ENCODE measurements at regions not wholly inside any gene's neighbourhood (a gene's known extent, or its start where the extent isn't known, plus 50 kb on each side); places are given as distances from the start of the nearest gene placed in this dataset.
"Not testable (repeated sequence)": the region's sequence is repeated elsewhere in the genome, so short reads cannot be mapped to it uniquely, and the experiment has no call there.

DNA sequence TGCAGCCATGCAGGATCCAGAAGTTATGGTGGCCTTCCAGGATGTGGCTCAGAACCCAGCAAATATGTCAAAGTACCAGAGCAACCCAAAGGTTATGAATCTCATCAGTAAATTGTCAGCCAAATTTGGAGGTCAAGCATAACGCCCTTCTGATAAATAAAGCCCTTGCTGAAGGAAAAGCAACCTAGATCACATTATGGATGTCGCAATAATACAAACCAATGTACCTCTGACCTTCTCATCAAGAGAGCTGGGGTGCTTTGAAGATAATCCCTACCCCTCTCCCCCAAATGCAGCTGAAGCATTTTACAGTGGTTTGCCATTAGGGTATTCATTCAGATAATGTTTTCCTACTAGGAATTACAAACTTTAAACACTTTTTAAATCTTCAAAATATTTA, 157.8 kb downstream of the KCNRG start:
- H3K9me3 Mint-ChIP-seq; H3K4me1 Mint-ChIP-seq; ATAC-seq (replicated peaks; ENCODE audit: extremely low read depth, poor library complexity, severe bottlenecking); DNase-seq (ENCODE audit: low spot score in 2 of 2); H3K4me3 Mint-ChIP-seq; H3K27ac Mint-ChIP-seq (ENCODE audit: low read depth); H3K27me3 Mint-ChIP-seq; H3K36me3 Mint-ChIP-seq (ENCODE audit: insufficient read depth): not testable (repeated sequence)

DNA sequence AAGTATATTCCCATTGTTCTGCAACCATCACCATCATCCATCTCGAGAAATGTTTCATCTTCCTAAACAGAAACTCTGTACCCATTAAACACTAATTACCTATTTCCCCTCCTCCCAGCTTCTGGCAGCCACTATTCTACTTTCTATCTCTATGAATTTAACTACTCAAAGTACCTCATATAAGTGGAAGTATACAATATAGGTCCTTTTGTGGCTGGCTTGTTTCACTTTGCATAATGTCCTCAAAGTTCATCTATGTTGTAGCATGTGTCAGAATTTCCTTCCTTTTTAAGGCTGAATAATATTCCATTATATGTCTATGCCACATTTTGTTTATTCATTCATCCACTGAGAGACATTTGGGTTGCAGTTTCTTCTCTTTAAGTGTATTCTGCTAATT, 159.4 kb downstream of the KCNRG start:
- H3K36me3 Mint-ChIP-seq (ENCODE audit: insufficient read depth): no peaks in the 10 kb centered on the region
- no peaks in the 10 kb centered on the region for H3K9me3 Mint-ChIP-seq
- no peak overlapping the region for H3K4me3 Mint-ChIP-seq
- H3K27me3 Mint-ChIP-seq: no peaks in the 10 kb centered on the region
- ATAC-seq (replicated peaks; ENCODE audit: extremely low read depth, poor library complexity, severe bottlenecking): no peak
- no peaks in the 10 kb centered on the region for H3K4me1 Mint-ChIP-seq
- H3K27ac Mint-ChIP-seq (ENCODE audit: low read depth): no peak overlapping the region
- no peak for DNase-seq (ENCODE audit: low spot score in 2 of 2)

DNA sequence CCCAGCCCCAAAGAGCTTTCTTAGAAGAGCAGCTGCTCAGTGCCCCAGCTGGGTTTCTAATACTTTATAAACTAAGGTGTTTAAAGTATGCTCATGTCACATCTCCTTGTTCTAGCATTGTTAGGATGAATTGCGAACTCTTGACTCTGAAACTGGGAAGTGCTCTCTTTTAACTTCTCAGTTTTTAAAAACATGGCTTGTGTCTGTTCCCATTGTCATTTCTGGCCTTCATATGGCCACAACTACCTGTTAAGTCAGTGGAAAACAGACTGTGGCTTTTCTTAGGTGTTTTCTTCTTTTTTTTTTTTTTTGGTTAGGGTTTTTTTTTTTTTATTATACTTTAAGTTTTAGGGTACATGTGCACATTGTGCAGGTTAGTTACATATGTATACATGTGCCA, 164.7 kb downstream of the KCNRG start:
- Mint-ChIP-seq H3K4me3 (no peak overlapping the region), H3K36me3 (ENCODE audit: insufficient read depth) (no peaks in the 10 kb centered on the region), H3K27ac (ENCODE audit: low read depth) (no peak overlapping the region), H3K9me3 (peaks cover 3% of the 10 kb centered on the region), H3K4me1 (no peaks in the 10 kb centered on the region), H3K27me3 (no peaks in the 10 kb centered on the region)
- no peak for DNase-seq (ENCODE audit: low spot score in 2 of 2)
- ATAC-seq (replicated peaks; ENCODE audit: extremely low read depth, poor library complexity, severe bottlenecking): no peak

GRCh38 chr13:50185769-50186763, 170.8 kb downstream of the KCNRG start:
- not testable (repeated sequence) for ATAC-seq (replicated peaks; ENCODE audit: extremely low read depth, poor library complexity, severe bottlenecking); H3K27me3 Mint-ChIP-seq
- H3K4me3 Mint-ChIP-seq: peak overlapping the region; percentile 67

GRCh38 chr13:50187352-50188029, 172.2 kb downstream of the KCNRG start:
- H3K36me3 Mint-ChIP-seq (ENCODE audit: insufficient read depth): no peaks in the 10 kb centered on the region
- ATAC-seq (replicated peaks; ENCODE audit: extremely low read depth, poor library complexity, severe bottlenecking) (no peak), DNase-seq (ENCODE audit: low spot score in 2 of 2) (no peak)
- peaks cover 18% of the 10 kb centered on the region for H3K4me1 Mint-ChIP-seq
- peaks cover 5% of the 10 kb centered on the region for H3K9me3 Mint-ChIP-seq
- H3K27ac Mint-ChIP-seq (ENCODE audit: low read depth): no peak overlapping the region
- H3K27me3 Mint-ChIP-seq: no peaks in the 10 kb centered on the region
- peak overlapping the region; percentile 67 for H3K4me3 Mint-ChIP-seq

More at GRCh38 chr13:50185769-50186763, 170.8 kb downstream of the KCNRG start:
- Mint-ChIP-seq H3K4me1 (peaks cover 18% of the 10 kb centered on the region), H3K27ac (ENCODE audit: low read depth) (peak overlapping the region; percentile 35)
- DNase-seq (ENCODE audit: low spot score in 2 of 2); H3K36me3 Mint-ChIP-seq (ENCODE audit: insufficient read depth); H3K9me3 Mint-ChIP-seq: not testable (repeated sequence)

- DNase-seq (ENCODE audit: low spot score in 2 of 2) (no peak), ATAC-seq (replicated peaks; ENCODE audit: extremely low read depth, poor library complexity, severe bottlenecking) (no peak)
- Mint-ChIP-seq H3K4me1 (peaks cover 18% of the 10 kb centered on the region), H3K9me3 (peaks cover 5% of the 10 kb centered on the region), H3K36me3 (ENCODE audit: insufficient read depth) (no peaks in the 10 kb centered on the region), H3K27ac (ENCODE audit: low read depth) (no peak overlapping the region), H3K4me3 (no peak overlapping the region), H3K27me3 (no peaks in the 10 kb centered on the region)
Observed at GRCh38 chr13:50188696-50189095, 173.5 kb downstream of the KCNRG start.

DNA sequence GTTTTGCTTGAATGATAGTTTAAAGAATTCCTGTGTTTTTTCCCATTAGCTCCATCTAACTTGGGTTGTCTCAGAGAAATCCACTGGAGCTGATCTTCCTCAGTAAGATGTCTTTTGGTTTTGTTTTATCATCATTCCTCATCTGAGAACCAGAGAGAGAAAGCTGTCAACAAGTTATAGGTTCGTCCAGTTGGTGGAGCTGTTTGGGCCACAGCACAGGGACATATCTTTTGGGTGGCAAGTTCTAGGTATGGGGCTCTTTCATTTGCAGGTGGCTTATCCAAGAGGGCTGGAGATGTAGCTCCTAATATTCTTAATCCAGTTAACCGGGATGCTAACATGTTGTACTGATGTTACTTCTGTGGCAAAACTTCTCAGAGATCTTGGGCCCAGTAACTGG, 174.2 kb downstream of the KCNRG start:
- Mint-ChIP-seq H3K4me3 (no peak overlapping the region), H3K9me3 (peaks cover 5% of the 10 kb centered on the region), H3K27me3 (no peaks in the 10 kb centered on the region), H3K27ac (ENCODE audit: low read depth) (peak overlapping the region; percentile 58), H3K36me3 (ENCODE audit: insufficient read depth) (no peaks in the 10 kb centered on the region), H3K4me1 (peaks cover 18% of the 10 kb centered on the region)
- ATAC-seq (replicated peaks; ENCODE audit: extremely low read depth, poor library complexity, severe bottlenecking) (no peak), DNase-seq (ENCODE audit: low spot score in 2 of 2) (no peak)

- Mint-ChIP-seq H3K4me3 (no peak overlapping the region), H3K27me3 (no peaks in the 10 kb centered on the region), H3K4me1 (peaks cover 16% of the 10 kb centered on the region), H3K36me3 (ENCODE audit: insufficient read depth) (no peaks in the 10 kb centered on the region), H3K9me3 (no peaks in the 10 kb centered on the region), H3K27ac (ENCODE audit: low read depth) (no peak overlapping the region)
- ATAC-seq (replicated peaks; ENCODE audit: extremely low read depth, poor library complexity, severe bottlenecking) (no peak), DNase-seq (ENCODE audit: low spot score in 2 of 2) (no peak)
Observed at GRCh38 chr13:50191004-50191403, 175.8 kb downstream of the KCNRG start.

GRCh38 chr13:50192272-50192813, 177.1 kb downstream of the KCNRG start:
- H3K9me3 Mint-ChIP-seq: no peaks in the 10 kb centered on the region
- no peaks in the 10 kb centered on the region for H3K36me3 Mint-ChIP-seq (ENCODE audit: insufficient read depth)
- H3K27me3 Mint-ChIP-seq: no peaks in the 10 kb centered on the region
- no peak overlapping the region for H3K27ac Mint-ChIP-seq (ENCODE audit: low read depth)
- ATAC-seq (replicated peaks; ENCODE audit: extremely low read depth, poor library complexity, severe bottlenecking) (no peak), DNase-seq (ENCODE audit: low spot score in 2 of 2) (no peak)
- H3K4me3 Mint-ChIP-seq: no peak overlapping the region
- H3K4me1 Mint-ChIP-seq: peaks cover 8% of the 10 kb centered on the region

DNA sequence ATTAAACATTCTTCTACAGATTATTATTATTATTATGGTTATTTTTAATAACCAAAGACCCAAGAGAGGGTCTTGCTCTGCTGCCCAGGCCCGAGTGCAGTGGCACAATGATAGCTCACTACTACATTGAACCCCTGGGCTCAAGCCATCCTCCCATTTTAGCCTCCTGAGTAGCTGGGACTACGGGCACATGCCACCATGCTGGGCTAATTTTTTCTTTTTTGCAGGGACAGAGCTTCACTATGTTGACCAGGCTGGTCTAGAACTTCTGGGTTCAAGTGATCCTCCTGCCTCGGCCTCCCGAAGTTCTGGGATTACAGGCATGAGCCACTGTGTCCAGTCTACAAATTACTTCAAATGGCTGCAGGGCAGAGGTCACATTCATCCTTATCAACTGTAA, 179.8 kb downstream of the KCNRG start:
- no peak overlapping the region for H3K4me3 Mint-ChIP-seq
- ATAC-seq (replicated peaks; ENCODE audit: extremely low read depth, poor library complexity, severe bottlenecking) (no peak), DNase-seq (ENCODE audit: low spot score in 2 of 2) (no peak)
- no peak overlapping the region for H3K27ac Mint-ChIP-seq (ENCODE audit: low read depth)
- no peaks in the 10 kb centered on the region for H3K27me3 Mint-ChIP-seq
- H3K4me1 Mint-ChIP-seq: no peaks in the 10 kb centered on the region
- no peaks in the 10 kb centered on the region for H3K36me3 Mint-ChIP-seq (ENCODE audit: insufficient read depth)
- H3K9me3 Mint-ChIP-seq: no peaks in the 10 kb centered on the region

- no peaks in the 10 kb centered on the region for H3K9me3 Mint-ChIP-seq
- H3K27me3 Mint-ChIP-seq: no peaks in the 10 kb centered on the region
- H3K27ac Mint-ChIP-seq (ENCODE audit: low read depth): no peak overlapping the region
- H3K4me3 Mint-ChIP-seq: no peak overlapping the region
- ATAC-seq (replicated peaks; ENCODE audit: extremely low read depth, poor library complexity, severe bottlenecking): no peak
- no peaks in the 10 kb centered on the region for H3K36me3 Mint-ChIP-seq (ENCODE audit: insufficient read depth)
- H3K4me1 Mint-ChIP-seq: no peaks in the 10 kb centered on the region
- DNase-seq (ENCODE audit: low spot score in 2 of 2): no peak
Observed at GRCh38 chr13:50196118-50196517, 180.9 kb downstream of the KCNRG start.

DNA sequence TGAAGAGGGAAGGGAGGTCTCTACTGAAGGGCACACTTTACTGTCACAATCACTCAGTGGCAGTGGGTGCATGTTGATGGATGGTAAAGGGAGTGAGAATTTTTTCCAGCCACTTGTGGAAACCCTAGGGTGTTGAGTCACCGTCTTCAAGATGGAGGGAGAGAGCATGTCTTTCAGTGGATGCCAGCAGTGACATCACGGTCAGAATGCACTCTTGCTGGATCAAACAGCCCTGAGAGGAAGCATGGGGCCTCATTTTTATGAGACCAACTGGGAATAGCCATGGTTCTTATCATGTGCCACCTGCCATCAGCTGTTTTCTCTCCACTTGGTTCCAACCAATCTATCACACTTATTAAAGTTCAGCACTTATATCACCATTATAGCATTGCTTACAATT, 182.5 kb downstream of the KCNRG start:
- Mint-ChIP-seq H3K36me3 (ENCODE audit: insufficient read depth) (no peaks in the 10 kb centered on the region), H3K9me3 (no peaks in the 10 kb centered on the region), H3K4me1 (no peaks in the 10 kb centered on the region), H3K27ac (ENCODE audit: low read depth) (no peak overlapping the region), H3K4me3 (no peak overlapping the region), H3K27me3 (no peaks in the 10 kb centered on the region)
- no peak for ATAC-seq (replicated peaks; ENCODE audit: extremely low read depth, poor library complexity, severe bottlenecking)
- DNase-seq (ENCODE audit: low spot score in 2 of 2): no peak

DNA sequence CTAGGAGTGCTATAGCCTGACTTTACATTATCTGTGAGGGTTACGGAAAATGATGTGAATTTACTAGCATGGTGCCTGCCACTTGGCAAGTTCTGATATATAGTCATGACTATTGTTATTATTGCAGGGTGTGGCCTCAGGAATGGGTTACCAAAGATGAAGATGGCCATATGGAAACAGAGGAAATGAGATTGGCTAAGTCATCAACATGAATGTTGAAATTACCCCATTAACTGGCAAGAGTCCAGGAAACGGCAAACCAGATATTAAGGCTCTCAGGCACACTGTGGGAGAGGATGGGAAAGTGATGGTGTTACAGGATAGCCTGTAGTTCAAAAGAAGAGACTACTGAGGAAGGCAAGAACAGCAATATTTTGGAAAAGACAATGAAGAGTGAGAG, 183.3 kb downstream of the KCNRG start:
- H3K4me3 Mint-ChIP-seq: no peak overlapping the region
- no peak overlapping the region for H3K27ac Mint-ChIP-seq (ENCODE audit: low read depth)
- no peaks in the 10 kb centered on the region for H3K4me1 Mint-ChIP-seq
- no peak for ATAC-seq (replicated peaks; ENCODE audit: extremely low read depth, poor library complexity, severe bottlenecking)
- H3K9me3 Mint-ChIP-seq: no peaks in the 10 kb centered on the region
- H3K27me3 Mint-ChIP-seq: no peaks in the 10 kb centered on the region
- H3K36me3 Mint-ChIP-seq (ENCODE audit: insufficient read depth): no peaks in the 10 kb centered on the region
- DNase-seq (ENCODE audit: low spot score in 2 of 2): no peak

Measured in central memory CD8-positive, alpha-beta T cell (primary cell).